ENCODE measurements at regions not wholly inside any gene's neighbourhood (a gene's known extent, or its start where the extent isn't known, plus 50 kb on each side); places are given as distances from the start of the nearest gene placed in this dataset.

DNA sequence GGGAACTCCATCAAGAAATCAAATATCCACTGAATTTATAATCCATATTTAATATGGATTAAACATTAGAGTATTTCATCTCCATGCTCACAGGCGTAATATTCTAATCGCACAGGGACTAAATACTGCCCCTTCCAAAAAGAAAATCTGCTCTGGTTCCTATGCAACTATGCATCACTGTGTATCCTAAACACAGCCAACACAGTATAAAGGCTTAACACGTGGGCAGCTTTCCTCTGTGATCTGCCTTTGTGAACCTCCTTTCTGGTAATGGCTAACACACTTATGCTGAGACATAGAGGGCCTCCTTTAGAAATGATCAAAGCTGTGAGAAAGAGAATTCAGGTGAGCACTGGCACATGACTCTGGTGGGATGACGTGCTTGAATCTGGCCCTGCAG, 110.2 kb downstream of the RAB11FIP2 start:
- Histone ChIP-seq H3K4me3 (ENCODE audit: low read depth, low read length) (no peak overlapping the region), H3K4me1 (no peaks in the 10 kb centered on the region), H3K4me2 (ENCODE audit: low read length) (no peak overlapping the region), H3K79me2 (no peaks in the 10 kb centered on the region), H3K27me3 (ENCODE audit: control insufficient read depth, insufficient read depth, low read length) (no peaks in the 10 kb centered on the region), H3K9ac (no peak overlapping the region), H3K27ac (no peak overlapping the region), H2AFZ (no peak overlapping the region), H3K9me3 (ENCODE audit: control insufficient read depth, low read length) (no peaks in the 10 kb centered on the region), H3K36me3 (ENCODE audit: control insufficient read depth, insufficient read depth, low read length) (no peaks in the 10 kb centered on the region)
- TF ChIP-seq, protein P1, sequence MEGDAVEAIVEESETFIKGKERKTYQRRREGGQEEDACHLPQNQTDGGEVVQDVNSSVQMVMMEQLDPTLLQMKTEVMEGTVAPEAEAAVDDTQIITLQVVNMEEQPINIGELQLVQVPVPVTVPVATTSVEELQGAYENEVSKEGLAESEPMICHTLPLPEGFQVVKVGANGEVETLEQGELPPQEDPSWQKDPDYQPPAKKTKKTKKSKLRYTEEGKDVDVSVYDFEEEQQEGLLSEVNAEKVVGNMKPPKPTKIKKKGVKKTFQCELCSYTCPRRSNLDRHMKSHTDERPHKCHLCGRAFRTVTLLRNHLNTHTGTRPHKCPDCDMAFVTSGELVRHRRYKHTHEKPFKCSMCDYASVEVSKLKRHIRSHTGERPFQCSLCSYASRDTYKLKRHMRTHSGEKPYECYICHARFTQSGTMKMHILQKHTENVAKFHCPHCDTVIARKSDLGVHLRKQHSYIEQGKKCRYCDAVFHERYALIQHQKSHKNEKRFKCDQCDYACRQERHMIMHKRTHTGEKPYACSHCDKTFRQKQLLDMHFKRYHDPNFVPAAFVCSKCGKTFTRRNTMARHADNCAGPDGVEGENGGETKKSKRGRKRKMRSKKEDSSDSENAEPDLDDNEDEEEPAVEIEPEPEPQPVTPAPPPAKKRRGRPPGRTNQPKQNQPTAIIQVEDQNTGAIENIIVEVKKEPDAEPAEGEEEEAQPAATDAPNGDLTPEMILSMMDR (IDR thresholded peaks at IDR 0.05) = no peak

GRCh38 chr10:117936976-117937375, 109.8 kb downstream of the RAB11FIP2 start:
- Histone ChIP-seq H3K4me2 (ENCODE audit: low read length) (no peak overlapping the region), H3K9ac (no peak overlapping the region), H3K79me2 (no peaks in the 10 kb centered on the region), H2AFZ (no peak overlapping the region), H3K27ac (no peak overlapping the region), H3K36me3 (ENCODE audit: control insufficient read depth, insufficient read depth, low read length) (no peaks in the 10 kb centered on the region), H3K27me3 (ENCODE audit: control insufficient read depth, insufficient read depth, low read length) (no peaks in the 10 kb centered on the region), H3K4me3 (ENCODE audit: low read depth, low read length) (no peak overlapping the region), H3K4me1 (no peaks in the 10 kb centered on the region), H3K9me3 (ENCODE audit: control insufficient read depth, low read length) (no peaks in the 10 kb centered on the region)
- TF ChIP-seq, protein P1 (IDR thresholded peaks at IDR 0.05) = no peak

DNA sequence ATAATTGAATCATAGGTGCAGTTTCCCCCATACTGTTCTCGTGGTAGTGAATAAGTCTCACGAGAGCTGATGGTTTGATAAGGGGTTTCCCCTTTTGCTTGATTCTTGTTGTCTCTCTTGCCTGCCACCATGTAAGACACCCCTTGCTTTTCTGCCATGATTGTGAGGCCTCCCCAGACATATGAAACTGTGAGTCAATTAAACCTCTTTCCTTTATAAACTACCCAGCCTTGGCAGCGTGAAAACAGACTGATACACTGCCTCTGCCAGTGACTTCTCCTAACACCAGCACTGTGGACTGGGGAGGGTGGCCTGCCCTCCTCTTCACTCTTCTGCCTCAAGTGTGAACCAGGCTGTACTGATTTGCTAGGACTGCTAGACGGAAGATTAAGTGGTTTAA, 108.6 kb downstream of the RAB11FIP2 start:
- no peaks in the 10 kb centered on the region for H3K36me3 ChIP-seq (ENCODE audit: control insufficient read depth, insufficient read depth, low read length)
- H3K9ac ChIP-seq = no peak overlapping the region
- no peaks in the 10 kb centered on the region for H3K9me3 ChIP-seq (ENCODE audit: control insufficient read depth, low read length)
- no peak overlapping the region for H3K27ac ChIP-seq
- no peak overlapping the region for H3K4me2 ChIP-seq (ENCODE audit: low read length)
- no peak overlapping the region for H2AFZ ChIP-seq
- H3K4me1 ChIP-seq = no peaks in the 10 kb centered on the region
- no peaks in the 10 kb centered on the region for H3K27me3 ChIP-seq (ENCODE audit: control insufficient read depth, insufficient read depth, low read length)
- H3K4me3 ChIP-seq (ENCODE audit: low read depth, low read length) = no peak overlapping the region
- H3K79me2 ChIP-seq = no peaks in the 10 kb centered on the region
- TF ChIP-seq, protein P1 (IDR thresholded peaks at IDR 0.05) = no peak

GRCh38 chr10:117942226-117942625, 104.5 kb downstream of the RAB11FIP2 start:
- Histone ChIP-seq H3K4me1 (no peaks in the 10 kb centered on the region), H3K9ac (no peak overlapping the region), H3K27ac (no peak overlapping the region), H3K9me3 (ENCODE audit: control insufficient read depth, low read length) (no peaks in the 10 kb centered on the region), H3K27me3 (ENCODE audit: control insufficient read depth, insufficient read depth, low read length) (no peaks in the 10 kb centered on the region), H3K36me3 (ENCODE audit: control insufficient read depth, insufficient read depth, low read length) (no peaks in the 10 kb centered on the region), H2AFZ (no peak overlapping the region), H3K79me2 (no peaks in the 10 kb centered on the region), H3K4me3 (ENCODE audit: low read depth, low read length) (no peak overlapping the region), H3K4me2 (ENCODE audit: low read length) (no peak overlapping the region)
- TF ChIP-seq, protein P1 (IDR thresholded peaks at IDR 0.05) = no peak

GRCh38 chr10:117944676-117945447, 101.9 kb downstream of the RAB11FIP2 start:
- H3K4me1 ChIP-seq = no peaks in the 10 kb centered on the region
- no peaks in the 10 kb centered on the region for H3K79me2 ChIP-seq
- H3K9ac ChIP-seq = no peak overlapping the region
- H3K4me2 ChIP-seq (ENCODE audit: low read length) = no peak overlapping the region
- H3K36me3 ChIP-seq (ENCODE audit: control insufficient read depth, insufficient read depth, low read length) = no peaks in the 10 kb centered on the region
- TF ChIP-seq, protein P1 (IDR thresholded peaks at IDR 0.05) = no peak
- H3K4me3 ChIP-seq (ENCODE audit: low read depth, low read length) = no peak overlapping the region
- no peaks in the 10 kb centered on the region for H3K9me3 ChIP-seq (ENCODE audit: control insufficient read depth, low read length)
- H2AFZ ChIP-seq = no peak overlapping the region
- no peak overlapping the region for H3K27ac ChIP-seq
- H3K27me3 ChIP-seq (ENCODE audit: control insufficient read depth, insufficient read depth, low read length) = no peaks in the 10 kb centered on the region

All from parathyroid adenoma (tissue), 2 donors.